GM18517 (cell line): ENCODE measurements at regions not wholly inside any gene's neighbourhood (a gene's known extent, or its start where the extent isn't known, plus 50 kb on each side); places are given as distances from the start of the nearest gene placed in this dataset.

ENCODE experiments used
- ATAC-seq: cut with Tn5 transposase; IDR thresholded peaks from one replicate; pipeline ENCODE4 v1.9.1; 2021; ENCODE audit warnings: mild to moderate bottlenecking, moderate library complexity; ENCODE audit not compliant: unreplicated experiment

DNA sequence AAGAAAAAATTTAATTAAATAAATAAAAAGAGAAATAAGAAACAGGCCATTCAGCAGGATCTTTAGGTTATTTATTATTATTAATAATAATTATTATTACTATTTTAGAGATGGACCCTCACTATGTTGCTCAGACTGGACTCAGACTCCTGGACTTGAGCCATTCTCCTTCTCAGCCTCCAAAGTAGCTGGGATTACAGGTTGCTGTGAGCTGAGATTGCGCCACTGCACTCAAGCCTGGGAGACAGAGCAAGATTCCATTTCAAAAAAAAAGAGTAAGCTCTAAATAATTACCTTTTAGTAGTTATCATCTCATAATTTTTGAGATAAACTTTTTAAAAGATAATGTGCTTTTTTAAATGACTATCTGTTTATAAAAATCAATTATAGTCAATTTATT, 1102.8 kb upstream of the GJE1 start:
- ATAC-seq: no peak

DNA sequence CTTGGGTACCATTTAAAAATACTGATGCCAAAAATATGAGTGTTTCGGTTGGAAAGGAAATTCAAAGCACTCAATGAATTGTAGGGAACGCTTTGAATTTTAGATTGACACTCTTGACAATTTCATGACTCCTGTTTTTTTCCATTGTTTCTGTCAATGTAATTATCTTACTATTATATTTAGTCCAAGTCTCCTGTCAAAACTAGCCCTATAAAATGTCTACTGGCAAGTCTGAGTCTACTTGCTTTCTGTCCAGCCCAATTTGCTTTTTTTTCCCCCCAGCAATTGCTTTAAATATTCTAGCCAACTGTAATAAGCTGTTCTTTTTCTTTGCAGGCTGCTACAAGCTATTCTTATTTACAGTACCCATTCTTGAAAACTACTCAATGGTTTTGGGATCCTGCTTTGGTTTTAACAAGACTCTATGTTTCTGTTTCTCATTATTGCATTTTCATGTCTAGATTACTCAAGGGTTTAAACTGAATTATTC, 1103.9 kb upstream of the GJE1 start:
- no peak for ATAC-seq

DNA sequence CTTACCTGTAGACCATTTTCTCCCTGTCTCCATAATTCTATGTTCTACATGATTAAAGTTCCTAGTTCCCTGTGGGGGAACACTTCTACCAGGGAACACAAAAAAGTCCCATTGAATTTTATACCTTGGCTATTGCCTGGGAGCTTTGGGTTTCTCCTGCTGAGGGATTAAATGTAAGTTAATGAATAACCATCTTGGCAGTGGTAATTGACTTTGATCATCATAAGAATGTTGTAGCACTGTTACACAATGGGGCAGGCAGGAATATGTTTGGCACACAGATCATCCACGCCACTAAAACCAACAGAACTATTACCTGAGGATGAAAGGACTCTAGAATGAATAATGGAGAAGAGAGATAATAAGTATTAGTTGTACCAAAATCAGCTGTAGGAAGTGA, 1106.2 kb upstream of the GJE1 start:
- ATAC-seq: no peak

GRCh38 chr6:141024526-141024925, 1108.2 kb upstream of the GJE1 start:
- no peak for ATAC-seq

- no peak for ATAC-seq
These were observed 1114.8 kb upstream of the GJE1 start for GRCh38 chr6:141017941-141018340.

DNA sequence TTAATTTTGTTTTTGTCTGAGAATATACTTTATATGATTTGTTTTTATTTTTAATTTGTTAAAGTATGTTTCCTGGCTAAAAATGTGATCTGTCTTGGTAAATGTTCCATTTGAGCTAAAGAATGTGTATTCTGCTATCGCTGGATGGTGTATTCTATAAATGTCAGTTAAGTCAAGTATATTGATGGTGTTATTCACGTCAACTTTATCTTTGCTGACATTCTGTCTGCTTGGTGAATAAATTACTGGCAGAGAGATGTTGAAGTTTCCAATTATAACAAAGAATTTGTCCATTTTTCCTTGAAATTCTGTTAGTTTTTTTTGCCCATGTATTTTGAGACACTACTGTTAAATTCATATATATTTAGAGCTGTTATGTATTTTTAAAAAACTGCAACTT, 1131.8 kb upstream of the GJE1 start:
- ATAC-seq: no peak

- ATAC-seq: no peak
These were observed 1139.2 kb upstream of the GJE1 start for GRCh38 chr6:140993515-140993914.

DNA sequence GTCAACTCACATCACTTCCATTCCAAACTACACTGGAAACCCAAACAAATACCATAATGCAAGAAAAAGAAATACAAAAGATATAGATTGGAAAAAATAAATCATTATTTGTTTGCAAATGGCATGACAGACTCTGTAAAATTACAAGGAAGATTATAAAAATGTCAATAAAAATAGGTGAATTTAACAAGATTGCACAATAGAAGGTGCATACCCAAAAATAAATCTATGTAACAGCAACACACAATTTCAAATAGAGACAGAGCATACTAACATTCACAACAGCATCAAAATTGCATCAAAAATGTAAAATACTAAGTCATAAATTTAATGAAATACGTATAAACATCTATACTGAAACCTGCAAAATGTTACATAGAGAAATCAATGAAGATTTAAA, 1140.0 kb upstream of the GJE1 start:
- ATAC-seq: no peak

DNA sequence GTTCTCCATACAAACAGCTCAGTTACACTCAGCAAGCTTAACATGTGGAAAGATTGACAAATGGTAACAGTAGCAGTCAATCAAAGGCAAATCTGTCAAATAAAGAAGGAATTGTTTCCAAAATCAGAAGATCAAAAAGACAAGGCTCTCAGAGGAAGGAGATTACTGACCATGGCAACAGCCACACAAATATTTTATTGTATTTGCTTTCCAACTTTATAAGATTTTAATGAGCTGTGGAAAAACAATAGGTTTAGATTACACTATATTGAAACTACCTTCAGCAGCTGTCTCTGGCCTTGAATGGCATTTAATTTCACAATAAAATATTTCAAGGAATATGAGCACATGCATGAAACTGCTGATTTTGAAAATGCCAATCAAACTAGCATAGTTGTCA, 1143.9 kb upstream of the GJE1 start:
- ATAC-seq: no peak

DNA sequence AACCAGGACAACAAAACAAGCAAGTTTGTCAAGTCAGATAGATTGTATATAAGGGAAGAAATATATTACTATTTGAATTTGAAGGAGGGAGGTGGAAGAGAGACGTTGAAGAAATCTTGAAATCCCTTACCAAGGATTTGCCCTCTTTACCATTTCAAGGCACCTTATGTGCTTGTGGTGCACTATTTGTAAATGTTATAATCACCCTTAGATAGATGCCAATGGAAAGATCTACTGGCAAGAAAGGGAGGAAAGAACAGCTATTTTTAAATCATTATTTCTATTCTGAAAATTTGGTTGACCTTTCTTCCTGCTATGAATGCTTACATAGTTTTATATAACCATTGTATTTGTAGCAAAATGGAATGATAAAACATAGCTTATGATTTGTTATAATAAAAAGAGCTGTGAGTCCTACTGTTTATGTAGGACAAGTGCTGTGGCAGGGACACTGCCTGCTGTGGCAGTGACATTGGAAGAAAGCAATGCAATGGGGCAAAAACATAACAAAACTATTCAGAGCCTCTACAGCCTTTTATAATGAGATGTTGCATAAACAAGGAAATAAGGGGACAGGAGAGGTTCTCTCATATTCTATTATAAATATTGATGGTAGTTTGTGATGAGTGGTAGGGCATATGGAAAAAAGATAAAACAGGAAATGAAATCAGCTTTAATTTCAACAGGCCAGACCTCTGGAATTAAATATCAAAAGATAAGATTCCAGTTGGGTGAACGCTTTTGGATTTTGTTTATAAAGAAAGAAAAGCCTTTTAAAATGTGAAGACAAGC, 1145.2 kb upstream of the GJE1 start:
- no peak for ATAC-seq

DNA sequence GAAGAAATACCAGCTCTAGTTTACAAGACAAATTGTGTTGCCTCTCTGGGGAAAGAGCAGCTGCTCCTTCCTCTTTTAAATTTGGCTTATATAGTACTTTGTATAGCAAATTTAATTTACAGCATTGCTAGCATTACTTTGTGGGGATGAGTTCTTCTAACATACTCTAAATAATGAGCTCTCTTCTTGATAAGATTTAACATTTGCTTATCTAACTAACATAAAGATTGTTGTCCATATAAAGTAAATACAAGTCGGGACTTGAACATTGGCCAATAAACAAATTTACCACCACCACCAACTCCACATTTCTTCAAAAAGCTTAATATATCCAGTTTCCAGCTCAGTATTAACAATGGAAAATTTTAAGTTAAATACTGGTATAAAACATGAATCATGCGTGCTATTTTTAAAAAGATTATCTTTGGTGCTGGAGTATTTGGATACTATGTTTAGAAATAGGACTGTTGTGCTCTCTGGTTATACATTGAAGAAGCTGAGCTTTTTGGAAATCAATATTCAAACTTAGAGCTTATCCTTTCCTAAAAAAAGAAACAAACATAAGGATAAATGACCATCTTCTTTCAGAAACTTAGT, 1146.9 kb upstream of the GJE1 start:
- ATAC-seq: no peak

DNA sequence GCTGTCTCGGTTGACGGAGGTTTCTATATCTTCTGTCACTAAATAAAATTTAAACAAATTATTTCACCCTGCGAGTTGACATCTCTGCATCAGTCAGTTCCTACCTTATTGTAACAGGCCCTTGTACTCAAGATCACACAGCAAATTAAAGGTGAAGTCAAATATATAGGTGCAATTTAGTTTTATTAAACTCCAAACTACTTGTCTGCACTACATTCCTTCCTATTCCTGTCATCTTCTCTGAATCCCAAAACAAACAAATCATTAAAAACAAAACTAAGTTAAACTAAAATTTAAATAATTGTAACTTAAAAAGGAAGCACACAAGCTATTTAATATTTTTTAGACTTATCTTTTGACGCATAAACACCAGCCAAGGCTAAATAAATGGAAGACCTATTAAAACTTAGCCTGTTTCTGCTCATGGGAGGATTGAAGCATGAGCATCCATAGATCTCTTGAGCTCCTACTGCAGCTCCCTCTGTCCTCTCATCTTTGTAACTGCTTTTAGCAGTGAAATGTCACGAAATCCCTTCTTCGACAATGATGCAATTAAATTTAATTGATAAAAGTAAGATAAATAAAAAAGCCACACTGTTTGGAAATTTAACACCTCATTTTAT, 1152.3 kb upstream of the GJE1 start:
- no peak for ATAC-seq

- ATAC-seq: no peak
These were observed 1153.1 kb upstream of the GJE1 start for GRCh38 chr6:140979642-140980091.

DNA sequence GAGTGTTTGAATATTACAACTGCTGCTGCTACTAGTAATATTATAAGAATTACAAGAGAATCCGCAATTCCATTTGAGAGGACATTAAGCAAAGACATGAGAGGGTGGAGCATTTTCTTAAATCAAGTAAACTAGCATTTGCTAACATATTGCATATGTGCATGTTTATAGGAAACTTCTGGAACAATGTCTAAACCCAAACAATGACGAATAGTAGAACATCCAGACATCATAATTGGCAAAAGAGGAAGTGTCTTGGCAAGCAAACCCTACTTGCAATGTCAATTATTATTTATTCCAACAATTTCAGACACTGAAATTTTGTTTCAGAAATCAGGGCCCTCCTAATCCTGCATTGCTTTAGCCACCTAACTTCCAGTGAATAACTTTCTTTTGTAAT, 1155.3 kb upstream of the GJE1 start:
- no peak for ATAC-seq

DNA sequence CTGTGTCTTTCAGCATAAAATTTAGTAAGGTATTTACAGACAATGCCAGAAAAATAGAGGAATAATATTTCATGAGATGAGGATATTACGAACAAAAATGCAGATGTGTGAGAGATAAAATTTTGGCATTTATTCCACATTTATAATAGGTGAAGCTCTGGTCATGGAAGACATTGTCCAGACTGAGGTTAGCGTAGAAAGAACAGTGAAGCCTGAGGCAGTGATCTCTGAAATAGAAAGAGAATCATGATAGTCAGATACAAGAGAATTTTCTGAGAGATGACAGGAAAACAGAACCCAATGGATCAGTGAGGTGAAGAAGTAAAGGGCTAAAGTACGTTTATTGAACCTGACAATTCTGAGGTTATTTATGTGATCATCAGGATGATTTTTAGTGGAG, 1155.9 kb upstream of the GJE1 start:
- ATAC-seq: no peak

- ATAC-seq: no peak
These were observed 1162.2 kb upstream of the GJE1 start for GRCh38 chr6:140970485-140970884.

DNA sequence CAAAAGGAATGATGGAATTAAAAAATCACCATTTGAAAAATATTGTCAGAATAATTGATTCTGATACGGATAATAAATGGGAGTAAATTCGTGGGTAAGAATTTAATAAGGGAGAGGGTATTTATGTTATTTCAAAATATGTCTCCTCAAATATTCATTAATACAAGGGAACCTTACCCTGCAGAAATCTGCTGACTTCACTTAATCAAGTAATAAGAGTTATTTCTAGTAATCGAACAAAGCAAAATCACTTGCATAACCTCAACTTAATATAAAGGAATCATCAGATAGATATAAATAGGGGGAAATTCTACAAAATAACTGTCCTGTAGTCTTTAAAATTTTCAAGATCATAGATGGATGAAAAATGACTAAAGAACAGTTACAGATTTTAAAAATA, 1164.7 kb upstream of the GJE1 start:
- no peak for ATAC-seq

DNA sequence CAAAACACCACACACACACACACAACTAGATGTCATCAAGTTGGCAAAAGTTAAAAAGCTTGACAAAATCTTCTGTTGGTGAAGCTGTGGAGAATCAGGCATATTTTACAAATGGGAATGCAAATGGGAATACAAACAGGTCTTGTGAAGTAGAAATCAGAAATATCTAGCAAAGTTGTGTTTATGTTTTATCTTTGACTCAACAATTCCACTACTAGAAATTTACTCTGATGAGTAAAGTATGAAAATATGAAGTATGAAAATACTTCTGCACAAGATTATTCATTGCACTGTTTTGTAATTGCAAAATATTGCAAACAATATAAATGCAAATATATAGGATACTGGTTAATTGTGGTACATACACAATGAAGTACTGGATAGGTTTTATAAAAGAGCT, 1166.0 kb upstream of the GJE1 start:
- ATAC-seq: no peak

GRCh38 chr6:140960566-140960965, 1172.2 kb upstream of the GJE1 start:
- no peak for ATAC-seq

DNA sequence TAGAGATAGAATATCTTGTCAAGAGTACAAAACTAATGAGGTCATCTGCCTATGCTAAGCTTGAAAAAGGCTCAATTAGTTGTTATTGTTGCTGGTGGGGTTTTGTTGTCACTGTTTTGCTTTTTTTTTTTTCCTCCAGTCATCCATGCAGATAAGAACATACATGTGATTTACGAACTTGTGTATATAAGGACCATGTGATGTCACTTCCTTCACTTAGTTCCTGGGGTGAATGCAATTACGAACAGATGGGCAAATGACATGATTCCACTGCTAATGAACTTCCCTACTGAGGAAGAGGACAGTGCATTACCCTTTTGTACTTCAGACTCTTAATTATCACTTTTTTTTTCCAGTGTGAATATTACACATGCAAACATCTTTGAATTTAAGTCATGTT, 1175.3 kb upstream of the GJE1 start:
- no peak for ATAC-seq

- no peak for ATAC-seq
These were observed 1176.0 kb upstream of the GJE1 start for GRCh38 chr6:140956571-140957369.
